OCI-LY1 (cell line): ENCODE measurements at regions not wholly inside any gene's neighbourhood (a gene's known extent, or its start where the extent isn't known, plus 50 kb on each side); places are given as distances from the start of the nearest gene placed in this dataset.

ENCODE experiments used
- H2AFZ ChIP-seq: fragments of 200-600 bp; sonication (generic), shearing (Covaris generic); 2 replicates; pipeline ENCODE4 v1.6.0; 2014; ENCODE audit warnings: antibody characterized with exemption, mild to moderate bottlenecking, low read length
- H3F3A ChIP-seq: fragments of 200-600 bp; sonication (generic), shearing (Covaris generic); 2 replicates; pipeline ENCODE4 v1.6.0; 2014; ENCODE audit warnings: mild to moderate bottlenecking, antibody characterized with exemption, low read length, moderate library complexity; ENCODE audit not compliant: insufficient read depth
- H3K27ac ChIP-seq: fragments of 200-600 bp; sonication (generic); 2 replicates; pipeline ENCODE4 v1.5.1; 2014; ENCODE audit warnings: low read length, mixed run types, mild to moderate bottlenecking, low read depth; ENCODE audit not compliant: poor library complexity, severe bottlenecking
- H3K27me3 ChIP-seq: fragments of 200-600 bp; sonication (generic); 2 replicates; pipeline ENCODE4 v1.6.0; 2014; ENCODE audit warnings: antibody characterized with exemption, mild to moderate bottlenecking, low read length, moderate library complexity; ENCODE audit not compliant: insufficient read depth
- H3K36me3 ChIP-seq: fragments of 200-600 bp; sonication (generic); 2 replicates; pipeline ENCODE4 v1.6.1; 2014; ENCODE audit warnings: mild to moderate bottlenecking, antibody characterized with exemption, low read length, moderate library complexity, mixed read lengths; ENCODE audit not compliant: insufficient read depth
- H3K4me1 ChIP-seq: fragments of 200-600 bp; sonication (generic); 2 replicates; pipeline ENCODE4 v1.5.1; 2014; ENCODE audit warnings: mild to moderate bottlenecking, low read length, moderate library complexity; ENCODE audit not compliant: insufficient read depth, severe bottlenecking
- H3K4me2 ChIP-seq: fragments of 200-600 bp; sonication (generic), shearing (Covaris generic); 2 replicates; pipeline ENCODE4 v1.6.1; 2014; ENCODE audit warnings: low read length
- H3K4me3 ChIP-seq: fragments of 200-600 bp; sonication (generic); 2 replicates; pipeline ENCODE4 v1.5.1; 2014; ENCODE audit warnings: low read length, low read depth, mild to moderate bottlenecking, mixed read lengths; ENCODE audit not compliant: poor library complexity, severe bottlenecking
- H3K79me2 ChIP-seq: fragments of 200-600 bp; shearing (Covaris generic); 2 replicates; pipeline ENCODE4 v1.6.1; 2016; ENCODE audit warnings: mixed run types, low read length, mixed read lengths; ENCODE audit not compliant: insufficient read depth
- H3K9ac ChIP-seq: fragments of 200-600 bp; sonication (generic), shearing (Covaris generic); 2 replicates; pipeline ENCODE4 v1.6.1; 2014; ENCODE audit warnings: mild to moderate bottlenecking, low read length, mixed read lengths
- H3K9me2 ChIP-seq: fragments of 200-600 bp; sonication (generic), shearing (Covaris generic); 2 replicates; pipeline ENCODE4 v1.6.1; 2014; ENCODE audit warnings: low read depth, mild to moderate bottlenecking, low read length, mixed read lengths
- H3K9me3 ChIP-seq: fragments of 200-600 bp; shearing (Covaris generic); 2 replicates; pipeline ENCODE4 v1.6.1; 2014; ENCODE audit warnings: low read length, mixed read lengths
- H4K20me1 ChIP-seq: fragments of 200-600 bp; sonication (generic), shearing (Covaris generic); 2 replicates; pipeline ENCODE4 v1.6.0; 2016; ENCODE audit warnings: mild to moderate bottlenecking, low read length; ENCODE audit not compliant: insufficient read depth
- CTCF ChIP-seq: fragments of 200-600 bp; sonication (generic), shearing (Covaris generic); IDR thresholded peaks from 2 replicates; pipeline ENCODE4 v1.5.1; 2017; ENCODE audit warnings: mild to moderate bottlenecking, antibody characterized with exemption, low read length, moderate library complexity, mixed read lengths
- EZH2 ChIP-seq: fragments of 200-600 bp; sonication (generic), shearing (Covaris generic); IDR thresholded peaks from 2 replicates; pipeline ENCODE4 v1.8.0; 2017; ENCODE audit warnings: borderline replicate concordance, mixed run types, mild to moderate bottlenecking, antibody characterized with exemption, low read length, moderate library complexity, mixed read lengths

- no peaks in the 10 kb centered on the region for H3K27me3 ChIP-seq
- no peak overlapping the region for H3K9ac ChIP-seq
- no peaks in the 10 kb centered on the region for H3K4me1 ChIP-seq
- TF ChIP-seq CTCF (no peak), EZH2 (no peak)
- no peaks in the 10 kb centered on the region for H3F3A ChIP-seq
- H4K20me1 ChIP-seq = no peaks in the 10 kb centered on the region
- no peaks in the 10 kb centered on the region for H3K79me2 ChIP-seq
- H3K4me2 ChIP-seq = no peak overlapping the region
- H3K9me3 ChIP-seq = no peaks in the 10 kb centered on the region
- H3K4me3 ChIP-seq = no peak overlapping the region
- H2AFZ ChIP-seq = no peak overlapping the region
- no peak overlapping the region for H3K27ac ChIP-seq
- no peaks in the 10 kb centered on the region for H3K9me2 ChIP-seq
- no peaks in the 10 kb centered on the region for H3K36me3 ChIP-seq
Measured at GRCh38 chr17:69969897-69970296, 105.1 kb upstream of the KCNJ16 start.

GRCh38 chr17:69972251-69972650, 102.8 kb upstream of the KCNJ16 start:
- H4K20me1 ChIP-seq = no peaks in the 10 kb centered on the region
- H3K79me2 ChIP-seq = no peaks in the 10 kb centered on the region
- no peak overlapping the region for H3K4me2 ChIP-seq
- no peak for TF ChIP-seq CTCF
- no peak for TF ChIP-seq EZH2
- no peaks in the 10 kb centered on the region for H3K9me2 ChIP-seq
- no peaks in the 10 kb centered on the region for H3K36me3 ChIP-seq
- no peak overlapping the region for H3K27ac ChIP-seq
- no peaks in the 10 kb centered on the region for H3K9me3 ChIP-seq
- H3K4me3 ChIP-seq = no peak overlapping the region
- no peaks in the 10 kb centered on the region for H3K4me1 ChIP-seq
- no peaks in the 10 kb centered on the region for H3K27me3 ChIP-seq
- no peak overlapping the region for H3K9ac ChIP-seq
- H2AFZ ChIP-seq = no peak overlapping the region
- H3F3A ChIP-seq = no peaks in the 10 kb centered on the region

DNA sequence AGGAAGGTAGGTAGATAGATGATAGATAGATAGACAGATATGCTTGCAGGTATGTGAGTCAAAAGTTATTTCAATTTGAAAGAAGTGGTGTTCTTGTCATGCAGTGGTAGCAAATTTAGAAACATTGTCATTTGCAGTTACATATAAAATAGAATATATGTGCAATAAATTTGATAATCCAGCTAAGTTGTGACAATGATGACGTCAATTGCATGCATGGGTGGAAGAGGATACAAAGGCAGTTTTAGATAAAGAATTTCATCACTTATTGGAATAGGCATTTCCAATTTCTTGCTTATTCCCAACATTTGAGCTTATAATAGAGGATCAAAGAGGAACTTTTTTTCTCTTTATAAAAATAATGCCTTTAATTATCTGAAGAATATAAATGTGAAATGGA, 99.2 kb upstream of the KCNJ16 start:
- H3K4me1 ChIP-seq = no peaks in the 10 kb centered on the region
- H3K36me3 ChIP-seq = no peaks in the 10 kb centered on the region
- no peak overlapping the region for H2AFZ ChIP-seq
- H3F3A ChIP-seq = no peaks in the 10 kb centered on the region
- no peak overlapping the region for H3K4me2 ChIP-seq
- H3K9me2 ChIP-seq = no peaks in the 10 kb centered on the region
- H3K27me3 ChIP-seq = no peaks in the 10 kb centered on the region
- no peak for TF ChIP-seq EZH2
- no peak for TF ChIP-seq CTCF
- H3K27ac ChIP-seq = no peak overlapping the region
- H4K20me1 ChIP-seq = no peaks in the 10 kb centered on the region
- H3K9ac ChIP-seq = no peak overlapping the region
- H3K4me3 ChIP-seq = no peak overlapping the region
- no peaks in the 10 kb centered on the region for H3K9me3 ChIP-seq
- no peaks in the 10 kb centered on the region for H3K79me2 ChIP-seq
